Caco-2 (cell line): ENCODE measurements at regions not wholly inside any gene's neighbourhood (a gene's known extent, or its start where the extent isn't known, plus 50 kb on each side); places are given as distances from the start of the nearest gene placed in this dataset.
"Not testable (repeated sequence)": the region's sequence is repeated elsewhere in the genome, so short reads cannot be mapped to it uniquely, and the experiment has no call there.

Experiments used
- BruUV-seq: library from RNA; stranded (reverse); fragments of 400-500 nt; replicated peaks from 2 replicates; lab custom pipeline; 2021; lab: Mats Ljungman, UMichigan
- CTCF ChIA-PET: fragments of 300-600 bp; sonication (Branson Sonifier 250); formaldehyde crosslinking; loops from one replicate; lab custom pipeline; 2022; ENCODE audit warnings: antibody characterized with exemption; lab: Charles Lee
- POLR2A ChIA-PET: fragments of 300-600 bp; sonication (Branson Sonifier 250); formaldehyde crosslinking; loops from one replicate; lab custom pipeline; 2022; ENCODE audit warnings: antibody characterized with exemption; lab: Charles Lee
- DNase-seq, 2 experiments: peaks; one replicate each; pipeline versions ENCODE4 v3.0.0 to v3.0.0-alpha.2; 2020 to 2022
- H3K27me3 ChIP-seq: replicated peaks from 2 replicates; pipeline ENCODE4 v1.6.0; 2011; ENCODE audit warnings: low read length; ENCODE audit not compliant: control insufficient read depth, insufficient read depth
- H3K36me3 ChIP-seq: 2 replicates; pipeline ENCODE4 v1.5.1; 2011; ENCODE audit warnings: low read length; ENCODE audit not compliant: control insufficient read depth, insufficient read depth
- H3K4me1 ChIP-seq: fragments of 250-450 bp; sonication (Bioruptor Pico); 2 replicates; pipeline ENCODE4 v1.5.1; 2020; ENCODE audit warnings: mild to moderate bottlenecking
- H3K4me3 ChIP-seq: 2 replicates; pipeline ENCODE4 v1.5.1; 2011; ENCODE audit warnings: low read depth, mild to moderate bottlenecking, control low read depth, low read length
- H3K9me3 ChIP-seq: fragments of 250-450 bp; sonication (Bioruptor Pico); 2 replicates; pipeline ENCODE4 v1.5.1; 2020; ENCODE audit warnings: mild to moderate bottlenecking, moderate library complexity
- H3K27ac Mint-ChIP-seq: one replicate; pipeline ENCODE4 v1.8.0; 2022; ENCODE audit warnings: mixed read lengths; ENCODE audit not compliant: unreplicated experiment
- H3K27me3 Mint-ChIP-seq: one replicate; pipeline ENCODE4 v1.8.0; 2022; ENCODE audit warnings: mixed read lengths; ENCODE audit not compliant: insufficient read depth, unreplicated experiment
- H3K36me3 Mint-ChIP-seq: one replicate; pipeline ENCODE4 v1.8.0; 2022; ENCODE audit warnings: mild to moderate bottlenecking, mixed read lengths; ENCODE audit not compliant: insufficient read depth, unreplicated experiment
- H3K4me1 Mint-ChIP-seq: one replicate; pipeline ENCODE4 v1.8.0; 2022; ENCODE audit warnings: low read depth, mixed read lengths; ENCODE audit not compliant: unreplicated experiment
- H3K4me3 Mint-ChIP-seq: one replicate; pipeline ENCODE4 v1.8.0; 2022; ENCODE audit warnings: mild to moderate bottlenecking, moderate library complexity, mixed read lengths; ENCODE audit not compliant: unreplicated experiment
- H3K9me3 Mint-ChIP-seq: one replicate; pipeline ENCODE4 v1.8.0; 2022; ENCODE audit warnings: mixed read lengths; ENCODE audit not compliant: unreplicated experiment
- CTCF ChIP-seq, 2 experiments: fragments of 200-600 bp in 1 of 2; IDR thresholded peaks; 1 replicate in 1 of 2; 2 replicates in 1 of 2; pipeline versions ENCODE4 v1.5.1 to v1.8.0; 2011 to 2022; ENCODE audit warnings: antibody characterized with exemption in 1 of 2, control low read depth in 1 of 2, inconsistent platforms in 1 of 2, low read depth in 1 of 2, low read length in 1 of 2, mild to moderate bottlenecking in 1 of 2, moderate library complexity in 1 of 2; ENCODE audit not compliant: insufficient read depth in 1 of 2, severe bottlenecking in 1 of 2, unreplicated experiment in 1 of 2
- intact Hi-C: fragments of 100-400 bp; cut with micrococcal nuclease; formaldehyde crosslinking; loops from one replicate; pipeline ENCODE4 v1.10.0; 2022; ENCODE audit not compliant: unreplicated experiment

GRCh38 chr13:21889651-21890050 lies 218.8 kb downstream of the FGF9 start:
- TF ChIP-seq CTCF (IDR thresholded peaks at IDR 0.05; ENCODE audit: insufficient read depth in 1 of 2, low read depth in 1 of 2, low read length in 1 of 2, severe bottlenecking in 1 of 2, unreplicated experiment in 1 of 2), result no peak
- Histone ChIP-seq H3K4me1 (no peaks in the 10 kb centered on the region), H3K4me3 (no peak overlapping the region), H3K27me3 (no peaks in the 10 kb centered on the region), H3K36me3 (no peaks in the 10 kb centered on the region), H3K9me3 (no peaks in the 10 kb centered on the region)
- Mint-ChIP-seq H3K27me3 (no peaks in the 10 kb centered on the region), H3K27ac (no peak overlapping the region), H3K4me1 (peaks cover 5% of the 10 kb centered on the region), H3K4me3 (no peak overlapping the region), H3K36me3 (no peaks in the 10 kb centered on the region), H3K9me3 (no peaks in the 10 kb centered on the region)
- no TSS peak for BruUV-seq
- DNase-seq, result no peak
- ChIA-PET POLR2A (no interaction called here), CTCF (no interaction called here)
- intact Hi-C loops, result no loop called here

- H3K36me3 Mint-ChIP-seq, CTCF ChIA-PET, H3K27me3 ChIP-seq, H3K36me3 ChIP-seq, H3K4me3 Mint-ChIP-seq, H3K27ac Mint-ChIP-seq, DNase-seq, H3K4me3 ChIP-seq, H3K9me3 ChIP-seq, POLR2A ChIA-PET, H3K4me1 Mint-ChIP-seq, H3K27me3 Mint-ChIP-seq, BruUV-seq, intact Hi-C loops, H3K9me3 Mint-ChIP-seq, H3K4me1 ChIP-seq: not testable (repeated sequence)
These were observed 219.3 kb downstream of the FGF9 start for GRCh38 chr13:21890220-21890619.

- ChIA-PET POLR2A (no interaction called here), CTCF (interaction anchor here (0.6 kb wide), 1 partner anchor 62 kb away, joined by 4 read pairs; no protein-coding TSS in a partner anchor)
- Mint-ChIP-seq H3K9me3 (no peaks in the 10 kb centered on the region), H3K4me1 (peaks cover 15% of the 10 kb centered on the region), H3K27me3 (no peaks in the 10 kb centered on the region), H3K27ac (no peak overlapping the region), H3K4me3 (no peak overlapping the region), H3K36me3 (no peaks in the 10 kb centered on the region)
- no peak for DNase-seq
- no peak for TF ChIP-seq CTCF (IDR thresholded peaks at IDR 0.05; ENCODE audit: insufficient read depth in 1 of 2, low read depth in 1 of 2, low read length in 1 of 2, severe bottlenecking in 1 of 2, unreplicated experiment in 1 of 2)
- intact Hi-C loops, result no loop called here
- Histone ChIP-seq H3K4me3 (no peak overlapping the region), H3K4me1 (peaks cover 6% of the 10 kb centered on the region; the same call in 1 of the 2 replicates), H3K27me3 (no peaks in the 10 kb centered on the region), H3K9me3 (no peaks in the 10 kb centered on the region), H3K36me3 (no peaks in the 10 kb centered on the region)
- no TSS peak for BruUV-seq
These were observed 223.2 kb downstream of the FGF9 start for GRCh38 chr13:21894091-21894490.
